ENCODE measurements at regions not wholly inside any gene's neighbourhood (a gene's known extent, or its start where the extent isn't known, plus 50 kb on each side); places are given as distances from the start of the nearest gene placed in this dataset.

GRCh38 chr6:170131351-170131750 lies 159.5 kb downstream of the DLL1 start:
- no peak for DNase-seq

GRCh38 chr6:170130771-170131241 lies 160.1 kb downstream of the DLL1 start:
- DNase-seq, result no peak

- DNase-seq, result no peak
Observed at GRCh38 chr6:170130201-170130621, 160.7 kb downstream of the DLL1 start.

GRCh38 chr6:170129691-170130171 lies 161.1 kb downstream of the DLL1 start:
- peak; percentile 89 for DNase-seq

- no peak for DNase-seq
Observed at GRCh38 chr6:170128811-170129681, 161.8 kb downstream of the DLL1 start.

GRCh38 chr6:170128346-170128745 lies 162.5 kb downstream of the DLL1 start:
- no peak for DNase-seq

GRCh38 chr6:170127151-170127550 lies 163.7 kb downstream of the DLL1 start:
- no peak for DNase-seq

GRCh38 chr6:170125456-170126300 lies 165.2 kb downstream of the DLL1 start:
- no peak for DNase-seq

GRCh38 chr6:170124836-170125235 lies 166.0 kb downstream of the DLL1 start:
- DNase-seq, result no peak

GRCh38 chr6:170124150-170124549 lies 166.7 kb downstream of the DLL1 start:
- DNase-seq, result no peak

GRCh38 chr6:170122651-170123050 lies 168.2 kb downstream of the DLL1 start:
- DNase-seq, result no peak

GRCh38 chr6:170117111-170117972 lies 173.5 kb downstream of the DLL1 start:
- DNase-seq, result no peak

GRCh38 chr6:170116636-170117035 lies 174.2 kb downstream of the DLL1 start:
- no peak for DNase-seq

GRCh38 chr6:170114956-170115855 lies 175.7 kb downstream of the DLL1 start:
- DNase-seq, result peak; percentile 75

GRCh38 chr6:170114187-170114945 lies 176.5 kb downstream of the DLL1 start:
- DNase-seq, result no peak

GRCh38 chr6:170113141-170113540 lies 177.7 kb downstream of the DLL1 start:
- no peak for DNase-seq

- DNase-seq, result no peak
Observed at GRCh38 chr6:170112583-170112860, 178.4 kb downstream of the DLL1 start.

- DNase-seq, result no peak
Observed at GRCh38 chr6:170111816-170112582, 178.9 kb downstream of the DLL1 start.

- no peak for DNase-seq
Observed at GRCh38 chr6:170111141-170111664, 179.7 kb downstream of the DLL1 start.

Measured in COR-L47 (cell line).